ENCODE measurements at regions not wholly inside any gene's neighbourhood (a gene's known extent, or its start where the extent isn't known, plus 50 kb on each side); places are given as distances from the start of the nearest gene placed in this dataset.

DNA sequence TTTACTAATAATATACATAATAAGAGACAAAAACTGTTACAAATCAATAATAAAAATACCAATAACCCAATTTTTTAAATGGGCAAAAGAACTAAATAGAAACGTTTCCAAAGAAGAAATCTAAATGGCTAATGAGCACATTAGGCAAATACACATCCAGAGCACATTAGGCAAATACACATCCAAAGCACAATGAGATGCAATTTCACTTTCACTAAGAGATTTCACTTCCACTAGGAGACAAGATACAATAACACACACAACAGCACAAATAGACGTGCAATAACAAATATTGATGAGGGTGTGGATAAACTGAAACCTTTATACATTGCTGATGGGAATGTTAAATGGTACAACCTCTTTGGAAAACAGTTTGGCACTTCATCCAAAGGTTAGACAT lies 250.7 kb downstream of the ARAP2 start:
- TF ChIP-seq, protein P1, sequence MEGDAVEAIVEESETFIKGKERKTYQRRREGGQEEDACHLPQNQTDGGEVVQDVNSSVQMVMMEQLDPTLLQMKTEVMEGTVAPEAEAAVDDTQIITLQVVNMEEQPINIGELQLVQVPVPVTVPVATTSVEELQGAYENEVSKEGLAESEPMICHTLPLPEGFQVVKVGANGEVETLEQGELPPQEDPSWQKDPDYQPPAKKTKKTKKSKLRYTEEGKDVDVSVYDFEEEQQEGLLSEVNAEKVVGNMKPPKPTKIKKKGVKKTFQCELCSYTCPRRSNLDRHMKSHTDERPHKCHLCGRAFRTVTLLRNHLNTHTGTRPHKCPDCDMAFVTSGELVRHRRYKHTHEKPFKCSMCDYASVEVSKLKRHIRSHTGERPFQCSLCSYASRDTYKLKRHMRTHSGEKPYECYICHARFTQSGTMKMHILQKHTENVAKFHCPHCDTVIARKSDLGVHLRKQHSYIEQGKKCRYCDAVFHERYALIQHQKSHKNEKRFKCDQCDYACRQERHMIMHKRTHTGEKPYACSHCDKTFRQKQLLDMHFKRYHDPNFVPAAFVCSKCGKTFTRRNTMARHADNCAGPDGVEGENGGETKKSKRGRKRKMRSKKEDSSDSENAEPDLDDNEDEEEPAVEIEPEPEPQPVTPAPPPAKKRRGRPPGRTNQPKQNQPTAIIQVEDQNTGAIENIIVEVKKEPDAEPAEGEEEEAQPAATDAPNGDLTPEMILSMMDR (IDR thresholded peaks at IDR 0.05), result no peak
- TF ChIP-seq POLR2A (IDR thresholded peaks at IDR 0.05), result no peak
